IPS-11a (cell line): ENCODE measurements at regions not wholly inside any gene's neighbourhood (a gene's known extent, or its start where the extent isn't known, plus 50 kb on each side); places are given as distances from the start of the nearest gene placed in this dataset.

Experiments used
- H3K4me3 ChIP-seq: one replicate; pipeline ENCODE4 v1.5.1; 2013; ENCODE audit warnings: low read depth, low read length, control low read depth

DNA sequence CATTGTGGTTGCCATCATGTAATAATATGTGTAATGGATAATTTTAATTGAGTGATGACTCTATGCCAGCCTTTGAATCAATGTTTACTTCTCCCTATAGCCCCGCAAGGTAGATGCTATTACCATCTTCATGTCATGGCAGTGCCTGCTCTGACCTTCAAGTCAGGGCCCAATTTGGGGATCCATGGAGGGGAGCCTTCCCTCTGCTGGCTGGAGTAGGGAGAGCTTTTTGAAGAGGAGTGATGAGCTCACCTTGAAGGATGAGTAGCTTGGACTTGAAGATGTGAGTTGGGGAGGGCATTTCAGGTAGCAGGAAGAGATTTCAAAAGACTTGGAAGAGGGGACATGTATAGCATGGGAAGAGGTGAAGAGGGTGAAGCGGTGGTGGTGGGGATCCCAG, 189.2 kb downstream of the FOXD2 start:
- no peak overlapping the region for H3K4me3 ChIP-seq

DNA sequence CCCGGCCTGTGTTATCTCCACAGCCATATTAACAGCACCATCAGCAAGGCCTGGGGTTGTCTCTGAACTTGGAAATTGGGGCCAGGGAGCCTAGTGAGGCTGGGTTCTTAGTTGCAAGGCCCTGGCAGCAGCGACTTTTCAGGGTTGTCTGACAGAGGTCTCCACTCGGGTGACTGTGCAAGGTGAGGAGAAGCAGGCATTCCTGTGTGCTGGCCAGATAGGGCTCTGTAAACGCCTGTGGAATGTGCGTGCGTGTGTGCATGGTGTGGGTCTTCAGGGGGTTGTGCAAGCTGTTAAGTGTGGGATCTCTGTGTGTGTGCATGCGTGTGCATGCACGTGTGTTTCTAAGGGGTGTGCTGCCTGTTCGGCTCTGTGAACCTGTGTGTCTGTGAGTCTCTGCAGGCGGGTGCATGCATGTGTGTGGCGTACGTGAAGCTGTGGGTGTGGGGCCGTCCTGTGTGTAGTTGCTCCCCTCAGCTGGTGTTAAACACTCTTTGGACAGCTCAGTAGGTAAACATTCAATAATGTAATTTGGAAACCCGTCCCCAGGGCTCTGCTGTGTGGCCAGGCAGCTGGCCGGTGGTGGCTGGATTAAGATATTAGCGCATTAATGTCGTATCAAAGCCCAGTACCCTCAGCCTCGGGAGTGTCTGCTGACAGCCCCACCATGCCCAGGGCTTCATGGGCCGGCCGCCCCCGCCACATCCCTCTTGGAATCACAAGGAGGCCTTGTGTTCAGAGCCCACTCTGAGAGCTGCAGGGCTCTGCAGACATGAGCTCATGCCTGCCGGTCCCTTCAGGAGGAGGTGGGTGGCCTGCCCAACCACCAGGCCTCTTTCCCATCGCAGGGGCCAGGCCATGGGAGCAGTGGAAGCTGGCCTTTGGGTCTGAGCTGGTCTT, 189.9 kb downstream of the FOXD2 start:
- H3K4me3 ChIP-seq: no peak overlapping the region

DNA sequence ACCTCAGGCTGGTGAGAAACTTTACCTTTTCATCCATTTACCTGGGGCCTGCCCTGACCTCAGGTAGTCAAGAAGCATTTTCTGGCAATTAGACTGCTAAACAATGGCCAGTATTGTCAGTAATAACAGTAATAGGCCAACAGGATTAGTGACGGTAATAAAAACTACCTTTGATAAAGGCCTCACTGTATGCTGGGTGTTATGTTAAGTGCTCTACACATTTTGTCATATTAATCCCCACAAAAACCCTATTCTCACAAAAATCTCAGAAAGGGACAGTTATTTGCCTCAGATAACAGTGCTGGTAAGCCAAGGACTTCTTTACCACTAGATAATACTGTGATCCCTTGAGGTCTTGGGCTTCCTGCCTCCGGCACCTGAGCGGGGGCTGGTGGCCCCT, 191.4 kb downstream of the FOXD2 start:
- H3K4me3 ChIP-seq: no peak overlapping the region

DNA sequence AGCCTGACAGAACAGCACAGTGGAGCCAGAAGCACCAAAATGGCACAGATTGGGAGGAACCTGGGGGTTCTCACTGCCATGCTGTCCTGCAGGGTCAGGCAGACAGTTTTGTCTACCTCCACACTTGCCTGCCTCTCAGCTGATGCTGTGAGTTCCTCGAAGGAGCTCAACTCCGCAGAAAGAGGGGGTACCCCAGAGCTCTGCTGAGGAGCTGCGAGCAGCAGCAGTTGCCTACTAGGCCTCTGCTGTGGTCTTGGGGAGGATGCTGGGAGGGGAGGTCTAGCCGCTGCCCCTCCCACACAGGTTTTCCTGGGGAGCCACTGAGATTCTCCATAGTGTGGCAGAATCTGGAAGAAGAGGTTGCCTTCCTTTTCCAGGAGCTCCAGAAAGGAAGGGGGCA, 192.5 kb downstream of the FOXD2 start:
- H3K4me3 ChIP-seq: no peak overlapping the region

DNA sequence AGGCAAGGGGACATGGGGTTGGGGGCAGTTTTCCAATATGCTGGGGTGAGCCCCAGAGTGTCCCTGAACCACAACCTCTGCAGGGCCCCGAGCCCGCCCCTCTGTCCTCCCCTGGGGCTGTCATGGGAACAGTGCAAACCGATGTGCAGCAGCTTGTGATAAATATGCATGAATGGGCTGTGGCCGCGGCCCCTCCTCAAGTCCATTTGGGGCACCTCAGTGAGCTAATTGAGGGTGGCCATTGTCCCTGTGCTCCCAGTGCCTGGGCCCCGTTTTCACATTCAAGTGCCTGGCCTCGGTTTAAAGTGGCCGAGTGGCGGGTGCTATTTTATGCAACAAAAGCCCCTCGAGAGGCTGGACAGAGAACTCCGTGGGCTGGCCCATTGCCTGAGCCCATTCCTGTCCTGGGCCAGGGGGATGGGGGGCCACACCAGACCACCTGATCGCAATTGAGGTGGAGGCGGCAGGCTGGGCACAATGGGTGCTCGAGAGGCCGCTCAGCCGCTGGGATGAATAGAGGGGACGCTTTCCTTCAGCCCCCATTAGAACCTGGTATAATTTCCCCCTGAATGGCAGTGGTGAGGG, 193.7 kb downstream of the FOXD2 start:
- H3K4me3 ChIP-seq: no peak overlapping the region

DNA sequence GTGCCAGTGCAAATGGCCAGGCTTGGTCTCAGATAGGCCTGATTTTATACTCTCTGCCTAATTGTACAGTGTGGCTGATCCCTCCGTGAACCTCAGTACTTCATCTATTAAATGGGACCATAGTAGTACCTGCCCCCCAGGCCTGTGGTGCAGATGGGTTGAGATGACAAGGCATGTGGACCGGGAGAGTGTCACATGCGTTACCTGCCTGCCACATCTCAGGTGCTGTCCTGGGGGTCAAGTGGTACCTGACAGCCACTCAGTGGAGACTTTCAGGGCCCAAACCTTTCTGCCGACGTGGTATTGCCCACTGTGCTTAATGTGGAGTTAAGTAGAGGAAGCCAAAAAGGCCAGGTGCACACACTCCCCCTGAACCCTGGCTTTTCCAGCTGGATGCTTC, 197.3 kb downstream of the FOXD2 start:
- no peak overlapping the region for H3K4me3 ChIP-seq

DNA sequence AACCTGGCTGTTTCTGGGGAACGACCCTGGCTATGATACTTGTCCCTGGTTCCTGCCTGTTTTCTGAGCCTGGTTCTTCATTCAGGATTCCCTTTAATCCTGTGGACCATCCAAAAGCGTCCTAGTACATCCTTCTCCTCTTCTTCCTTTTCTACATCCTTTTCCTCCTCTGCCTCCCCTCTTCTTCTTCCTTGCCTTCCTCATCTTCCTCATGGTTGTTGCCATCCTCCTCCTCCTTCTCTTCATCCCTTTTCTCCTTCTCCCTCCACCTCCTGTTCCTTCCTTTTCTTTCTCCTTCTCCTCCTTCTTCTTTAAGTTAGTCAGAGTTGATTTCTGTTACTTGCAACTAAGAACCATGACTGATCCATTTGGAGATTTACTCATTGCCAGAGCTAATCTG, 197.8 kb downstream of the FOXD2 start:
- H3K4me3 ChIP-seq: no peak overlapping the region

DNA sequence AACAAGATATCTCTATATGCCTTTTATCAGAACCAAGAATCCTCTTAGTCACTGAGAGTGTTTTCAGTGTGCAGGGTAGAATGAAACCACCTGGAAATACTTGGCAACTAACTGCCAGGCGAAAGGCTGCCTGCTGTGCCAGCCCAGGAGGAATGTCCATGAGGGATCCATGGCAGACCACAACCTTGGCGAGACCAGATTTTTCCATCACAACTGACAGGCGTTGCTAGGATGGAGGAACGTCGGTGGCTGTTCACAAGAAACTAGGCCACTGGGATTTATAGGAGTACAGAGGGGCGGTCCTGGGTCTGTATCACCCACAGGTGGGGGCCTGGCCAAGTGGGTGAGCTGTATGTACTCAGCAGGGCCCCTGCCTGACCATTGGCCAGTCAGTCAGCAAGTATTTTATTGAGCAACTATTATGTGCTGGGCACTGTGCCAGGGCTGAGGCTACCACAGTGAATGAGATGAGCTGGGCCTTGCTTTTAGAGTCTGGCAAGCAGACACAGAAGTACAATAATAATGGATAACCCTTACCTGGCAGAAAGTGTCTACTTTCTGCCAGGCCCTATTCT, 199.4 kb downstream of the FOXD2 start:
- H3K4me3 ChIP-seq: no peak overlapping the region

DNA sequence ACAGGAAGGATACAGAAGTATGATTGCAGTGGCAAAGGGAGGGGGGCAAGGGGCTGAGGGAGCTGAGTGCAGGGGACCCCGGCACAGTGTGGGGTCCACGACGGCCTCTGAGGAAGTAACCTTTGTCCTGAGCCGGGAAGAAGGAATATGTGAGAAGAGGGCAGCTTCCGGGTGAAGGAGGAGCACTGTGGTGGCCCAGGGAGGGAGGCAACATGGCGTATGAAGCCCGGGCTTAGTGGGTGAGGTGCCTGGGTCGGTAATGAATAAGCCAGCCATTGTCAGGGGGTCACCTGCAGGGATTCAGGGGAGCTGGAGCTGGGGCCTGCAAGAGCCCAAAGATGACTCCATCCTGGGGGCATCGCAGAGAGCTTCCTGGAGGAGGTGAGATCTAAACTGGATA, 200.4 kb downstream of the FOXD2 start:
- H3K4me3 ChIP-seq: no peak overlapping the region

DNA sequence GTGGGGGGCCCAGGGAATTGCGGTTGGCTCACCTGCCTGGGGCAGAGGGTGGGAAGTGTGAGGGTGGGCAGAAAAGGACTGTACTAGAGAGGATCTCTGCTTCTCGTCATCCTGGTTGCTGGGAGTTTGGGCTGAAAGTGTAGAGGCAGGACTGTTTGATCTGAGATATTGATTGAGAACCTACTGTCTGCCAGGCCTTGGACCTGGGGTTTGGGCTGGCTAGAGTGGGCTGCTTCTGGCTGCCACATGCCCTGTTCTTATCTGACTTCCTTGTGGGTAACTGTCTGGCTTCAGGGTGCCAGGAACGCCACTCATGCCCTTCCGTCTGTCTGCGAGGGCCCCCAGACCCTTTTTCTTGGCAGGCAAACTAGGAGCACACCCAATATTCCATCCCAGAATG, 200.9 kb downstream of the FOXD2 start:
- no peak overlapping the region for H3K4me3 ChIP-seq

DNA sequence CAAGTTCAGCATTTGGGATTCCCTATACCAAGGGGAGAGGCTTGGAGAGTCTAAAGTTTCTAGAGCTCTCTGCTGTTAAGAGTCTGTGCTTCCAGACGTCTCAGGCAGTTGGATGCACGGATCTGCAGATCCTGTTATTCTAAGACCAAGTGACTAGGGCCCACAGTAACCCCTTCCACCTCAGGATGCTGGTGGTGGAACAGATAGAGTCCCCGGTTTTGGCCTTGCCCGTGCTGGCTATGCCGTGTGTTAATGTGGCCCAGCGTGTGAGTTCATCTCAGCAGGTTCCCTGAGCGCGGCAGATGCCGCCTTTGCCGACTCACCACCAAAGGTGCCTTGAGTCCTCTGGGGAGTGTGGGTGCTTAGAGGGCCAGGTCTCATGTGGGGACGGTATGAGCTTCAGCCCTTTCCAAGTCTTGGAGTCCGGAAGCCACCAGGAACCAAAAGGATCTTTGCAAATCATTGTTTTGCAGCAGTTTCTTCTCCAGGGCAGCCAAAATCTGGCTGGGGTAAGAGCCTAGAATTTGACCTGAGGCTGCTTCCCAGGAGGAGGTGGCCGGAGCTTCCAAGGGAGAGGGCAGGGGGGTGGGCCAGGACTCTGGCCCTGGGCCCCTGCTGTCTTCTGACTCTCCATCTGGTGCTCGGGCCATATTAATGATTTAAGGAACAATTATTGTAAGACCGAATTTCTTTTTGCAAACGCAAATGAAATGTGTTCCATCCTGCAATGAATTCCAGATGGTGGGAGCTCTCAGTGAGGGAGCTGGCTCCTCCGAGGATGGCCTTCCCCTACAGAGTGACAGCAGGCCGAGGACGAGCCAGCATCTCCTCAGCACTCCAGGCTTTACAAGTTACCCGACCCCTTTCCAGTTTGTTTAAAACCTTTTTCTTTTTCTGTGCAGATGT, 205.7 kb downstream of the FOXD2 start:
- no peak overlapping the region for H3K4me3 ChIP-seq

DNA sequence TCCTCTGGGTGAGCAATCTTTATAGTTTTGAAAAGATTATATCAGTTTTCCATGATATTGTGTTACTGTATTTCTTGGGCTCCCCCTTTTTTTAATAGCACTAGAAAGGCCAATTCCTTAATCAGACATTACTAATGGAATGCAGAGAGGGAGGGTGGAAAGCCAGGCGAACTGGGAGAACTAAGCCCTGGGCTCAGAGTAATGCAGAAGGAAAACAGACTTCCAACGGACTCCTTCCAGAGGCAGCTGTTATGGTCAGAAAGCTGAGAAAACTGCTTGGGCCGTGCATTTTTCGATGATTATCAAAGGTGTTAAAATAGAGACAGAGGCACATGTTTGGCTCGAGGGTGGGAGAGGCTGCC, 206.3 kb downstream of the FOXD2 start:
- no peak overlapping the region for H3K4me3 ChIP-seq

DNA sequence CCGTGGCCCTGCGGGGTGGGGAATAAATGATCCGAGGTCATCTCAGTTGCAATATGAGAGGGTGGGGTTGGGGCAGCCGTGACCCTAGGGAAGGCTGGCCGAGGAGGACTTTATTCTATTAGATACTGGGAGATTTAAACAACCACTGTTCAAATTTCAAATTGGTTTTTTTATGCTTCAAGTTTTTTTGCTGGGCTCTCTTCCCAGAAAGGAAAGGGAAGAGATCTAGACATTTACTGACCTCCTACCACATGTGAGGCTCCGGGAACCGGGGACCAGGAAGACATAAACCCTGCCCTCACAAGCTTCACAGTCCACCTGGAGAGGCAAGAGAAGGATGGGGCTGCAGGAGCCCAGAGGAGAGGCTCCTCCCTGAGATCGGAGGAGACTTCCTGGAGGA, 207.3 kb downstream of the FOXD2 start:
- H3K4me3 ChIP-seq: no peak overlapping the region

DNA sequence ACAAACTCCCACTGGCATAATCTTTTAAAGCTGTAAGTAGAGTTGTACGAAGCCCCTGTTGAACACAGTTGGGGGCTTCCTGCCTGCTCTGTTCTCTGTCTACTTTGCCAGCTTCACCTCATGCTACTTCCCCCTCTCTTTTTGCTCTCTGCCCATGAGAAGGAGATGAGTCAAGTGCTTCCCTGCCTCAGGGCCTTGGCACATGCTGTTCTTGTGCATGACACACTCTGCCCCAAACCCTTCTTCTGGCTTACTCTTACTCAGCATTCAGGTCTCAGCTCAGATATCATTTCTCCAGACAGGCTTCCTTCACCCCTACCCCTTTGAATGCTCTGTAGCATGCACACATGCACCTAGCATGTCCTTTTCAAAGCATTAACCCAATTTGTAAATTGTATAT, 208.8 kb downstream of the FOXD2 start:
- no peak overlapping the region for H3K4me3 ChIP-seq

DNA sequence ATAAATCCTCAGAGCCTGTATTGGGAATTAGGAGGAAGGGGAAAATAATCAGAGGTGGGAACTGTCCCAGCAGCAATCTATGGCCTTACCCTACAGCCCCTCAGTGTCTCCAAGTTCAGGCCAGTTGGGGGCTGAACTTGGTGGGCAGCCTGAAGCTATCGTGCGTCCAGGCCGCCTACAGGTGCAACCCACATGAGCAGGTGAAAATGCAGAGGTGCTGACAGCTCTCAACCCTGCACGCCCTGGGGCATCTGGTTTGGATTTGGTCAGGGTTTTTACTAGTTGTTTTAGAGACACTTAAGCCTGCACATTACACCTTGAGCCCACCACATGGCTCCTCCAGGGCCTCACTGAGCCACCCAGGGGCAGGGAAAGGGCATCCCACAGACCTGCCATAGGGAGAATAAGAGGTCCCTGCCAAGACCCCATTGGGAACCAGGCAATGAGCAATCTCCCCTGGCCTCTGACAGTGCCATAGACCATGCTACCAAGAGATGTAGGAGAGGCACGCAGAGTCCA, 209.5 kb downstream of the FOXD2 start:
- no peak overlapping the region for H3K4me3 ChIP-seq

DNA sequence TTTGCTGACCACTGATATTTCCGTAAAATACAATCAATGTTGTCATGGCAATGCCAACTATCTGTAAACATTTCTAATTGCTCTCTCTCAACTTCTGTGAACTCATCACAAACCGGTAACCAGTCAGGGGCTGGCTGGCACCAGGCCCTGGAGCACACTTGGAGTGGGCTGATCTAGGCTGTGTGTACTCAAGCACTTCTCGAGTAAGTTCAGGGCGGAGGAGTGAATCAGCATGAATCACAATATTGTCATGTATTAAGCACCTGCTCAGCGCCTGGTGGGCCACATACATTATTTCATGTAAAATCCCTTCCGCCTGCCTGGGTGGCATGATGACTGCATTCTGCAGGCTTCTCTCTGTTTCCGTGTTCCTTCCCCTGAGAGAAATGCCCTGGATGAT, 212.4 kb downstream of the FOXD2 start:
- H3K4me3 ChIP-seq: no peak overlapping the region

DNA sequence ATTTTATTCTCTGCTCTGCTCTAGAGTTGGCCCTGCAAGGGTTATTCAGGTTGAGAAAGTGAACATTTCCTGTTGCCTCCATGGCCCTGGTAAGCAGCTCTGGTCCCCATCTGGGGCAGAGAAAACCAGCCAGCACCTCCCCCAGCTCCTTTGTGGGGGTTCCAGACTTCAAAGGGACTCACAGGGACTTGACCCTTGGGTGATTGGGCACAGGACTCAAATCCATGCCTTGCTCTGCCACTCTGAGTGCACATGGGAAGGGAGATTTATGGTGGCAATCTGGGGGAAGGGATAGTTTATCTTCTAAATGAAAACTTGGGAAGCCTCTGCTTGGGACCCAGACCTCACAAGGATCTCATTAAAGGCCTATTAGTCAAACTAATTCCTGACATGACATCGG, 212.8 kb downstream of the FOXD2 start:
- H3K4me3 ChIP-seq: no peak overlapping the region

DNA sequence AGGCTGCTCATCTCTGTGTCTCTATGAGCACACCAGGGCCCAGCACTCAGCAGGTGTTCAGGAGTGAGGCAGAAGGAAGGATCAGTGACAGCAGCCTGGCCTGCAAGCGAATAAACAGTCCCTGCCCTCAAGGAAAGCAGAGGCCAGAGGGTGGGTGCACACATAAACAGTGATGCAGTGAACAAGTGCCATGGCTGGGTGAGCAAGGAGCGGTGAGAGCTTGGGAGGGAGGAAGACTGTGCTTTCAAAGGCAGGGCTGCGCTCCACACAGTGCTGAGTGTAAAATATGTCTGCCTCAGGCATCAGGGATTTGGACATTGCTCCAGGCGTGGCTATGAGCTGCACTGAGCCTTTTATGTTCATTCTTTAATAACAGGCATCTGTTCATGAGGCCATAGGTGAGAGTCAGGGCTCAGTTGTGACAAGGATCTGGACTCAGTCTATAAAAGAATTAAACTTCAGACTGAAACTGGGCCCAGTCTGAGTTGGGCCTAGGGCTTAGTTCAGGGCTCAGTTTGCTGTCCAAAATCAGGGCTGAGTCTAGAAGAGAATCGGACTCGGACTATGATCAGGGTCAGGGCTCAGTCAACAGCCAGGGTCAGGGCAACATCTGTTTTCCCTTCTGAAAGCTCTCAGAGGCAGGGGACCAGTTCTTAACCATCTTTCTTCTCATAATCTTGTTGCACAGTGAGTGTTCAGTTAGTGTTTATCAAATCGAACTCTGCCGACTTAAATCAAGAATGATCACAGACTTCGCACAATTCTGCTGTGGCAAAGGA, 213.7 kb downstream of the FOXD2 start:
- no peak overlapping the region for H3K4me3 ChIP-seq

DNA sequence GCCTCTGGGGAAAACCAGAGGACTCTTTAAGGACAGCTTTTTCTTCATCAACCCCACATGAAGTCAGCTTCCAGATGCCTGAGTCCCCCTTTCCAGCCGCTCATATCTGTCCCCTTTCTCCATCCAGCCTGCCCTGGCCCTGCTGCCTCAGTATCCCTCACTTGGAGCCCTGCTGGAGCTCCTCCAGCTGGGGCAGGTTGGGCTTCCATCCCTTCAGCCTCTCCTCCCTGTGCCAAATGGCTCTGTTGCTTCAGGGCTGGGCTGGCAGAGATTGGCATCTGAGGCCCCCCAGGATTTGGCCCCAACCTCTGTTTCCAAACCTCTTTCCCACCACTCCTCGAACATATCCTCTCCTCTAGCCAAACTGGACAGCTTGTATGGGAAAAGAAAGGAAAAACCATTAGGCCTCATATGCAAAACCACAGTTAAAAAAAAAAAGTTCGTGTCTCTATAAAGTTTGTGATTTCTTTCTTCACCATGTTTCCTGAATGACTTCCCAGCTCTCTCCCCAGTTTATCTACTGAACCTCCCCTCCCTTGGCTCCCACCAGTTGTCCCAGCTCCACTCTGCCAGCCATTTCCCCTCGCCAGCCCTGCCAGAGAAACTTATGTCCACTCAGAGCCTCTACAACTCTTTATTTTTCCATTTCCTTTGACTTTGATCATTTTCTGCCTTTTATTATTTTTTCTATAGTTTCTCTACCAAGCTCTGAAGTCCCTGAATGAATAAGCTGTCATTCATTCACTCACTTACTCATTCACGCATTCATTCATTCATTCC, 217.9 kb downstream of the FOXD2 start:
- no peak overlapping the region for H3K4me3 ChIP-seq
